Astrocyte (in vitro differentiated cells and primary cell): ENCODE measurements at regions not wholly inside any gene's neighbourhood (a gene's known extent, or its start where the extent isn't known, plus 50 kb on each side); places are given as distances from the start of the nearest gene placed in this dataset.

Experiments
- DNase-seq: peaks from one replicate; pipeline ENCODE4 v3.0.0-alpha.2; 2010; ENCODE audit warnings: low read depth
- FAIRE-seq: peaks from 2 replicates; lab custom pipeline; 2011; peaks lifted over from hg19 to GRCh38; lab: Jason Lieb, UNC
- H2AFZ ChIP-seq: 2 replicates; pipeline ENCODE4 v1.6.0; 2012; ENCODE audit warnings: low read depth, low read length, inconsistent platforms
- H3K27ac ChIP-seq: 2 replicates; pipeline ENCODE4 v1.5.1; 2011; ENCODE audit warnings: low read depth, low read length, inconsistent platforms
- H3K27me3 ChIP-seq: 2 replicates; pipeline ENCODE4 v1.6.0; 2011; ENCODE audit warnings: low read length, inconsistent platforms; ENCODE audit not compliant: insufficient read depth
- H3K36me3 ChIP-seq: 2 replicates; pipeline ENCODE4 v1.5.1; 2011; ENCODE audit warnings: low read length, inconsistent platforms; ENCODE audit not compliant: insufficient read depth
- H3K4me1 ChIP-seq: 2 replicates; pipeline ENCODE4 v1.5.1; 2011; ENCODE audit warnings: low read length, inconsistent platforms; ENCODE audit not compliant: insufficient read depth
- H3K4me2 ChIP-seq: 2 replicates; pipeline ENCODE4 v1.6.0; 2012; ENCODE audit warnings: low read length, inconsistent platforms
- H3K4me3 ChIP-seq: 2 replicates; pipeline ENCODE4 v1.5.1; 2011; ENCODE audit warnings: low read depth, mild to moderate bottlenecking, low read length, inconsistent platforms; ENCODE audit not compliant: insufficient read depth
- H3K79me2 ChIP-seq: 2 replicates; pipeline ENCODE4 v1.6.0; 2012; ENCODE audit warnings: mild to moderate bottlenecking, low read length, inconsistent platforms; ENCODE audit not compliant: insufficient read depth
- H3K9ac ChIP-seq: 2 replicates; pipeline ENCODE4 v1.6.0; 2012; ENCODE audit warnings: mild to moderate bottlenecking, low read length, inconsistent platforms
- H3K9me3 ChIP-seq: 2 replicates; pipeline ENCODE4 v1.5.1; 2012; ENCODE audit warnings: low read depth, mild to moderate bottlenecking, low read length, inconsistent platforms; ENCODE audit not compliant: insufficient read depth
- H4K20me1 ChIP-seq: 2 replicates; pipeline ENCODE4 v1.6.0; 2012; ENCODE audit warnings: low read length, inconsistent platforms; ENCODE audit not compliant: insufficient read depth
- H3K27ac Mint-ChIP-seq: one replicate; pipeline ENCODE4 v1.8.0; 2021; ENCODE audit warnings: mild to moderate bottlenecking, mixed read lengths; ENCODE audit not compliant: unreplicated experiment
- H3K27me3 Mint-ChIP-seq: one replicate; pipeline ENCODE4 v1.8.0; 2021; ENCODE audit warnings: low read depth, mixed read lengths; ENCODE audit not compliant: unreplicated experiment
- H3K36me3 Mint-ChIP-seq: one replicate; pipeline ENCODE4 v1.8.0; 2021; ENCODE audit warnings: low read depth, mixed read lengths; ENCODE audit not compliant: unreplicated experiment
- H3K4me1 Mint-ChIP-seq: one replicate; pipeline ENCODE4 v1.8.0; 2021; ENCODE audit warnings: low read depth, mixed read lengths; ENCODE audit not compliant: unreplicated experiment
- H3K4me3 Mint-ChIP-seq: one replicate; pipeline ENCODE4 v1.8.0; 2021; ENCODE audit warnings: mild to moderate bottlenecking, moderate library complexity, mixed read lengths; ENCODE audit not compliant: unreplicated experiment
- H3K9me3 Mint-ChIP-seq: one replicate; pipeline ENCODE4 v1.8.0; 2021; ENCODE audit warnings: mild to moderate bottlenecking, mixed read lengths; ENCODE audit not compliant: unreplicated experiment
- EZH2 ChIP-seq: IDR thresholded peaks from 2 replicates; pipeline ENCODE4 v1.6.1; 2012; ENCODE audit warnings: mild to moderate bottlenecking, low read length, inconsistent platforms; ENCODE audit not compliant: insufficient read depth
- TF ChIP-seq, protein P1 (sequence below): IDR thresholded peaks from 2 replicates; pipeline ENCODE4 v1.5.1; 2011; ENCODE audit warnings: low read depth, mild to moderate bottlenecking, inconsistent platforms, low read length, moderate library complexity; ENCODE audit not compliant: insufficient read depth

DNA sequence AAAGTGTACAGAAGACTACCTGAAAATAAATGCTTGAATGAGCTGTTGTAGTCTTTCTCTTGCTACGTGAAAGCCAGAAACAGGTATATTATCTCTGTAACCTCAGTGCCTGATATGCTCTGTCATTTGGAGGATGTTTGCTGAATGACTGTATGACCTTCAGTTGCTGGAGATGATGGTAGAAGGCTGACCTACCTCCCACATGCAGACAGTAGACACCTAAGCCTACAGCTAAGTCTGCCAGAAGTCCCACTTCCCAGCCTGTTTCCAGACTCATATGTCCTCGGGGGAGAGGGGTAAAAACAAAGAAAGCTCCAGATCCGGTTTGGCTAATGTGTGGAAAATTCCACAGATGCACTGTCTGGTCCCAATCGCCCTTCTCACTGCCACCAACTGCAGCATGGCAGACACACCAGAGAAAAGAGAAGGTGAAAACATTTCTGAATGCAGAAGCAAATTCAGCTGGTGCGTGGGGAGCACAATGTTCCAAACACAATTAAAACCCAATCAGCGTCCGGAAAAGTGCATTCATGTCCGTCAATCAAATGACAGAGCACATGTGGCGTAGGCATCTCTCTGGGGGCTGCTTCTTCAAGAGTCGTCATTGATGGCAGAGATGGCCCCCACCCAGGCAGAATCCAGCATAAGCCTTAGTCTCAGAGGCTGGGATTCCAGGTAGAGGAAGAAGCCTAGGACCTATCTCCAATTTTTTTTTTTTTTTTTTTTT, 76.3 kb upstream of the TBX3 start:
- Mint-ChIP-seq H3K27ac (no peak overlapping the region), H3K36me3 (no peaks in the 10 kb centered on the region), H3K9me3 (no peaks in the 10 kb centered on the region), H3K4me3 (no peak overlapping the region), H3K27me3 (peaks cover 11% of the 10 kb centered on the region), H3K4me1 (no peaks in the 10 kb centered on the region)
- FAIRE-seq (no peak), DNase-seq (no peak)
- Histone ChIP-seq H2AFZ (no peak overlapping the region), H3K4me1 (peaks cover 5% of the 10 kb centered on the region), H3K4me2 (no peak overlapping the region), H3K27me3 (no peaks in the 10 kb centered on the region), H3K36me3 (no peaks in the 10 kb centered on the region), H3K79me2 (no peaks in the 10 kb centered on the region), H4K20me1 (no peaks in the 10 kb centered on the region), H3K4me3 (no peak overlapping the region), H3K27ac (no peak overlapping the region), H3K9ac (no peak overlapping the region), H3K9me3 (no peaks in the 10 kb centered on the region)
- TF ChIP-seq, protein P1, sequence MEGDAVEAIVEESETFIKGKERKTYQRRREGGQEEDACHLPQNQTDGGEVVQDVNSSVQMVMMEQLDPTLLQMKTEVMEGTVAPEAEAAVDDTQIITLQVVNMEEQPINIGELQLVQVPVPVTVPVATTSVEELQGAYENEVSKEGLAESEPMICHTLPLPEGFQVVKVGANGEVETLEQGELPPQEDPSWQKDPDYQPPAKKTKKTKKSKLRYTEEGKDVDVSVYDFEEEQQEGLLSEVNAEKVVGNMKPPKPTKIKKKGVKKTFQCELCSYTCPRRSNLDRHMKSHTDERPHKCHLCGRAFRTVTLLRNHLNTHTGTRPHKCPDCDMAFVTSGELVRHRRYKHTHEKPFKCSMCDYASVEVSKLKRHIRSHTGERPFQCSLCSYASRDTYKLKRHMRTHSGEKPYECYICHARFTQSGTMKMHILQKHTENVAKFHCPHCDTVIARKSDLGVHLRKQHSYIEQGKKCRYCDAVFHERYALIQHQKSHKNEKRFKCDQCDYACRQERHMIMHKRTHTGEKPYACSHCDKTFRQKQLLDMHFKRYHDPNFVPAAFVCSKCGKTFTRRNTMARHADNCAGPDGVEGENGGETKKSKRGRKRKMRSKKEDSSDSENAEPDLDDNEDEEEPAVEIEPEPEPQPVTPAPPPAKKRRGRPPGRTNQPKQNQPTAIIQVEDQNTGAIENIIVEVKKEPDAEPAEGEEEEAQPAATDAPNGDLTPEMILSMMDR, result no peak
- TF ChIP-seq EZH2, result no peak

DNA sequence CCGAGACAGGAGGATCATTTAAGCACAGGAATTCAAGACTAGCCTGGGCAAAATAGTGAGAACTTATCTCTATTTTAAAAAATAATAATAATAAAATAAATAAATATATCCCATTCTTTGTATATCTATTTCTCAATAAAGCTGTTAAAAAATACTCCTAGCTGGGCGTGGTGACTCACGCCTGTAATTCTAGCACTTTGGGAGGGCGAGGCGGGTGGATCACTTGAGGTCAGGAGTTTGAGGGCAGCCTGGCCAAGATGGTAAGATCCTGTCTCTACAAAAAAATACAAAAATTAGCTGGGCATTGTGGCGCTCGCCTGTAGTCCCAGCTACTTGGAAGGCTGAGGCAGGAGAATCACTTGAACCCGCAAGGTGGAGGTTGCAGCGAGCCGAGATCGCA, 75.7 kb upstream of the TBX3 start:
- H3K27ac ChIP-seq, result no peak overlapping the region
- no peak for TF ChIP-seq EZH2
- no peaks in the 10 kb centered on the region for H3K36me3 ChIP-seq
- Mint-ChIP-seq H3K36me3 (no peaks in the 10 kb centered on the region), H3K4me3 (no peak overlapping the region), H3K4me1 (no peaks in the 10 kb centered on the region), H3K9me3 (no peaks in the 10 kb centered on the region), H3K27ac (no peak overlapping the region), H3K27me3 (peaks cover 11% of the 10 kb centered on the region)
- no peaks in the 10 kb centered on the region for H3K9me3 ChIP-seq
- DNase-seq (no peak), FAIRE-seq (no peak)
- peaks cover 5% of the 10 kb centered on the region for H3K4me1 ChIP-seq
- H3K4me2 ChIP-seq, result no peak overlapping the region
- no peak overlapping the region for H3K9ac ChIP-seq
- no peaks in the 10 kb centered on the region for H3K79me2 ChIP-seq
- H4K20me1 ChIP-seq, result no peaks in the 10 kb centered on the region
- no peaks in the 10 kb centered on the region for H3K27me3 ChIP-seq
- H3K4me3 ChIP-seq, result no peak overlapping the region
- no peak overlapping the region for H2AFZ ChIP-seq

DNA sequence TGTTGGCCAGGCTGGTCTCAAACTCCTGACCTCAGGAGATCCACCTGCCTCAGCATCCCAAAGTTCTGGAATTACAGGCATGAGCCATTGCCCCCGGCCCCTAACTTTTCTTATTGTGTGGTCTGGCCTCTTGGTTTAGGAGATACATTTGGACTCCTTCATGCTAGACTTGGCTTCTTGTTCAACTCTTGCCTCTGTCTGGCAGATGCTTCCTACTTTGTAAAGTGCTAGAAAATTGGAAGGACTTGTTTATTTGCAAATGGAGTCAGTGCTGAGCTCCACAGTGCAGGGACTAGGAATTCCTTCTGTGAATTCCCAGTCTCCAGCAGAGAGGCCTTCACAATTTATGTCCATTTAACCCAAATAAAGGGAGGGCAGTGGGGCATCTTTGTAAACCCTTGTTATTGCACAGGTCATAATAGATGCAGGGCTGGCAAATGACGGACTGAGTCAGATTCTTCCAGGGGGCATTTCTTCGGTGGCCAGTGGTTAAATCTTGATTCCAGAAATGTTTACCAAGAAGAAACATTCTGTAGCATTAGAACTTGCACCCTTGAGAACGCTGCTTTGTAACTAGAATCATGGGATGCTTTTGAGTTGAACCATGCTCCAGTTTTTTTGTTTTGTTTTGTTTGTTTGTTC, 73.8 kb upstream of the TBX3 start:
- Mint-ChIP-seq H3K27ac (no peak overlapping the region), H3K27me3 (peaks cover 19% of the 10 kb centered on the region), H3K4me1 (no peaks in the 10 kb centered on the region), H3K4me3 (no peak overlapping the region), H3K9me3 (no peaks in the 10 kb centered on the region), H3K36me3 (no peaks in the 10 kb centered on the region)
- Histone ChIP-seq H3K9ac (no peak overlapping the region), H3K27me3 (no peaks in the 10 kb centered on the region), H2AFZ (no peak overlapping the region), H4K20me1 (no peaks in the 10 kb centered on the region), H3K4me2 (no peak overlapping the region), H3K27ac (no peak overlapping the region), H3K79me2 (no peaks in the 10 kb centered on the region), H3K36me3 (no peaks in the 10 kb centered on the region), H3K4me3 (no peak overlapping the region), H3K9me3 (no peaks in the 10 kb centered on the region), H3K4me1 (peaks cover 5% of the 10 kb centered on the region)
- no peak for DNase-seq
- no peak for FAIRE-seq
- no peak for TF ChIP-seq EZH2
- TF ChIP-seq, protein P1, result no peak
